H1 (cell line): ENCODE measurements at regions not wholly inside any gene's neighbourhood (a gene's known extent, or its start where the extent isn't known, plus 50 kb on each side); places are given as distances from the start of the nearest gene placed in this dataset.

Experiments
- CTCF ChIA-PET: fragments of 300-600 bp; sonication (Branson Sonifier 250); formaldehyde crosslinking; loops from one replicate; lab custom pipeline; 2021; ENCODE audit not compliant: partially characterized antibody; lab: Charles Lee
- POLR2A ChIA-PET: fragments of 300-600 bp; sonication (Branson Sonifier 250); formaldehyde crosslinking; loops from one replicate; lab custom pipeline; 2021; ENCODE audit warnings: inconsistent platforms; ENCODE audit not compliant: partially characterized antibody; lab: Charles Lee
- DNase-seq, 2 experiments: peaks; one replicate each; pipeline versions ENCODE4 v3.0.0 to v3.0.0-alpha.2; 2010 to 2022; ENCODE audit warnings: low spot score in 2 of 2, low read depth in 1 of 2, mixed read lengths in 1 of 2
- FAIRE-seq: peaks from 2 replicates; lab custom pipeline; 2011; peaks lifted over from hg19 to GRCh38; lab: Jason Lieb, UNC
- H2AFZ ChIP-seq: 2 replicates; pipeline ENCODE4 v1.8.1; 2012; ENCODE audit warnings: low read length, inconsistent platforms
- H2AK5ac ChIP-seq: 2 replicates; pipeline ENCODE4 v1.6.1; 2013; ENCODE audit warnings: low read depth, low read length
- H2BK120ac ChIP-seq: replicated peaks from 2 replicates; pipeline ENCODE3; 2013; ENCODE audit warnings: low read depth, low read length, inconsistent platforms
- H2BK12ac ChIP-seq: 2 replicates; pipeline ENCODE4 v1.6.1; 2013; ENCODE audit warnings: low read depth, low read length
- H2BK15ac ChIP-seq: 2 replicates; pipeline ENCODE4 v1.6.1; 2013; ENCODE audit warnings: low read length
- H2BK20ac ChIP-seq: 2 replicates; pipeline ENCODE4 v1.6.1; 2013; ENCODE audit warnings: low read length
- H2BK5ac ChIP-seq: 2 replicates; pipeline ENCODE4 v1.6.1; 2013; ENCODE audit warnings: low read depth, low read length
- H3K14ac ChIP-seq: 2 replicates; pipeline ENCODE4 v1.6.1; 2013; ENCODE audit warnings: inconsistent platforms; ENCODE audit not compliant: insufficient read length
- H3K18ac ChIP-seq: 2 replicates; pipeline ENCODE4 v1.6.1; 2013; ENCODE audit warnings: low read length; ENCODE audit errors: extremely low read depth
- H3K23ac ChIP-seq: 2 replicates; pipeline ENCODE4 v1.6.1; 2013; ENCODE audit warnings: inconsistent platforms; ENCODE audit not compliant: insufficient read length
- H3K23me2 ChIP-seq: 2 replicates; pipeline ENCODE4 v1.6.1; 2013; ENCODE audit warnings: low read depth, low read length
- H3K27ac ChIP-seq: 2 replicates; pipeline ENCODE4 v1.6.1; 2011; ENCODE audit warnings: low read depth, low read length, inconsistent platforms
- H3K27me3 ChIP-seq, 4 experiments: replicated peaks in 1 of 4; 1 replicate in 1 of 4; 2 replicates in 3 of 4; pipeline versions ENCODE4 v1.6.1 to v1.8.1; 2011 to 2013; ENCODE audit warnings: low read length in 3 of 4, mild to moderate bottlenecking in 3 of 4, inconsistent platforms in 2 of 4, mixed read lengths in 2 of 4, moderate library complexity in 1 of 4; ENCODE audit not compliant: control insufficient read depth in 3 of 4, insufficient read depth in 3 of 4; ENCODE audit errors: extremely low read depth in 1 of 4
- H3K36me3 ChIP-seq, 4 experiments: 2 replicates each; pipeline versions ENCODE4 v1.6.1 to v1.8.1; 2011 to 2013; ENCODE audit warnings: mild to moderate bottlenecking in 4 of 4, low read length in 3 of 4, moderate library complexity in 2 of 4, control low read depth in 1 of 4, inconsistent platforms in 1 of 4; ENCODE audit not compliant: insufficient read depth in 4 of 4, control insufficient read depth in 2 of 4
- H3K4ac ChIP-seq: replicated peaks from 2 replicates; pipeline ENCODE3; 2013; ENCODE audit warnings: low read length, low read depth, mixed read lengths, inconsistent platforms; ENCODE audit not compliant: insufficient read length
- H3K4me1 ChIP-seq, 4 experiments: replicated peaks in 1 of 4; 1 replicate in 1 of 4; 2 replicates in 3 of 4; pipeline versions ENCODE4 v1.6.1 to v1.8.1; 2011 to 2013; ENCODE audit warnings: low read length in 3 of 4, inconsistent platforms in 2 of 4, mixed read lengths in 1 of 4; ENCODE audit not compliant: insufficient read depth in 4 of 4, control insufficient read depth in 3 of 4
- H3K4me2 ChIP-seq, 2 experiments: 2 replicates each; pipeline versions ENCODE4 v1.6.1 to v1.8.1; 2011 to 2013; ENCODE audit warnings: low read depth in 2 of 2, low read length in 2 of 2, control low read depth in 1 of 2, inconsistent platforms in 1 of 2, mild to moderate bottlenecking in 1 of 2; ENCODE audit not compliant: insufficient read depth in 1 of 2
- H3K4me3 ChIP-seq, 4 experiments: fragments of 200-600, 300-600 bp in 1 of 4; sonication (generic), shearing (Covaris generic), sonication (Bioruptor Twin) in 1 of 4; 2 replicates each; pipeline versions ENCODE4 v1.5.1 to v1.8.1; 2011 to 2016; ENCODE audit warnings: low read length in 4 of 4, low read depth in 3 of 4, control low read depth in 2 of 4, inconsistent platforms in 2 of 4, mild to moderate bottlenecking in 2 of 4, mixed read lengths in 1 of 4, moderate library complexity in 1 of 4; ENCODE audit not compliant: insufficient read depth in 2 of 4; ENCODE audit errors: extremely low read depth in 1 of 4
- H3K56ac ChIP-seq: replicated peaks from 2 replicates; pipeline ENCODE3; 2013; ENCODE audit warnings: low read depth, mild to moderate bottlenecking, mixed read lengths, low read length, inconsistent platforms; ENCODE audit not compliant: insufficient read length
- H3K79me1 ChIP-seq: 2 replicates; pipeline ENCODE4 v1.6.1; 2013; ENCODE audit warnings: low read depth, low read length, control low read depth
- H3K79me2 ChIP-seq, 2 experiments: 2 replicates each; pipeline versions ENCODE4 v1.6.1 to v1.8.1; 2012 to 2013; ENCODE audit warnings: low read length in 2 of 2, mild to moderate bottlenecking in 2 of 2, inconsistent platforms in 1 of 2; ENCODE audit not compliant: insufficient read depth in 2 of 2, control insufficient read depth in 1 of 2
- H3K9ac ChIP-seq, 4 experiments: replicated peaks in 1 of 4; 1 replicate in 1 of 4; 2 replicates in 3 of 4; pipeline versions ENCODE4 v1.6.1 to v1.8.1; 2011 to 2013; ENCODE audit warnings: low read depth in 3 of 4, low read length in 3 of 4, control low read depth in 2 of 4, mild to moderate bottlenecking in 2 of 4, moderate library complexity in 2 of 4, inconsistent platforms in 1 of 4; ENCODE audit errors: extremely low read depth in 1 of 4
- H3K9me3 ChIP-seq, 2 experiments: 2 replicates each; pipeline versions ENCODE4 v1.6.1 to v1.8.1; 2012 to 2013; ENCODE audit warnings: mild to moderate bottlenecking in 2 of 2, moderate library complexity in 2 of 2, control low read depth in 1 of 2, inconsistent platforms in 1 of 2, low read depth in 1 of 2, low read length in 1 of 2, mixed read lengths in 1 of 2; ENCODE audit not compliant: insufficient read depth in 2 of 2
- H4K20me1 ChIP-seq, 2 experiments: replicated peaks in 1 of 2; 2 replicates each; pipeline versions ENCODE3 to v1.8.1; 2011 to 2013; ENCODE audit warnings: inconsistent platforms in 2 of 2, low read length in 2 of 2, mild to moderate bottlenecking in 1 of 2; ENCODE audit not compliant: insufficient read depth in 2 of 2, control insufficient read depth in 1 of 2
- H4K5ac ChIP-seq: 2 replicates; pipeline ENCODE4 v1.6.1; 2013; ENCODE audit warnings: low read length, low read depth, mixed read lengths, inconsistent platforms; ENCODE audit not compliant: insufficient read length
- H4K8ac ChIP-seq: 2 replicates; pipeline ENCODE4 v1.8.0; 2013; ENCODE audit warnings: mild to moderate bottlenecking, moderate library complexity, low read length, inconsistent platforms; ENCODE audit not compliant: insufficient read depth; ENCODE audit errors: extremely low read depth
- H4K91ac ChIP-seq: replicated peaks from 2 replicates; pipeline ENCODE3; 2013; ENCODE audit warnings: low read length, mixed read lengths, inconsistent platforms; ENCODE audit not compliant: insufficient read length
- CEBPB ChIP-seq: IDR thresholded peaks from 2 replicates; pipeline ENCODE4 v1.6.1; 2012; ENCODE audit warnings: low read depth, low read length
- EP300 ChIP-seq, 2 experiments: IDR thresholded peaks; 1 replicate in 1 of 2; 2 replicates in 1 of 2; pipeline ENCODE4 v1.6.1; 2011 to 2012; ENCODE audit warnings: low read depth in 2 of 2, low read length in 2 of 2, mild to moderate bottlenecking in 2 of 2, borderline replicate concordance in 1 of 2, inconsistent platforms in 1 of 2, moderate library complexity in 1 of 2
- EZH2 ChIP-seq: fragments of 200-600 bp; sonication (generic); IDR thresholded peaks from 2 replicates; pipeline ENCODE4 v1.7.1; 2012; ENCODE audit warnings: low read depth, mild to moderate bottlenecking, moderate library complexity, low read length, inconsistent platforms; ENCODE audit not compliant: severe bottlenecking
- KDM1A ChIP-seq: fragments of 200-600, 300-600 bp; sonication (generic); IDR thresholded peaks from 2 replicates; pipeline ENCODE4 v1.7.1; 2016; ENCODE audit warnings: mild to moderate bottlenecking, low read length, borderline replicate concordance
- KDM5A ChIP-seq: fragments of 200-600 bp; IDR thresholded peaks from 2 replicates; pipeline ENCODE4 v1.7.1; 2012; ENCODE audit warnings: mild to moderate bottlenecking, low read length, inconsistent platforms, mixed read lengths
- PHF8 ChIP-seq: fragments of 200-600 bp; sonication (generic); conservative IDR thresholded peaks from 2 replicates; pipeline ENCODE4 v1.7.1; 2012; ENCODE audit warnings: low read depth, mild to moderate bottlenecking, inconsistent platforms, low read length, moderate library complexity
- RXRA ChIP-seq: IDR thresholded peaks from 2 replicates; pipeline ENCODE4 v1.6.1; 2011; ENCODE audit warnings: low read depth, mild to moderate bottlenecking, low read length, moderate library complexity; ENCODE audit not compliant: insufficient read depth
- WGBS, 2 experiments: shearing (Covaris generic) in 1 of 2; methylation state at CpG; one replicate each; pipeline versions ENCODE4 v1.1.6 to v1.1.7; 2013 to 2015; ENCODE audit warnings: low lambda C conversion rate in 2 of 2, mixed read lengths in 2 of 2, inconsistent platforms in 1 of 2, low coverage in 1 of 2, missing lambda C conversion rate in 1 of 2; ENCODE audit not compliant: insufficient replicate concordance in 2 of 2, insufficient coverage in 1 of 2, insufficient read length in 1 of 2; ENCODE audit errors: extremely low coverage in 1 of 2, missing lambda C conversion rate in 1 of 2; 5-methylcytosine and 5-hydroxymethylcytosine counted together
- TF ChIP-seq, protein P1 (sequence below): IDR thresholded peaks from 2 replicates; pipeline ENCODE4 v1.6.1; 2012; ENCODE audit warnings: low read length, inconsistent platforms

DNA sequence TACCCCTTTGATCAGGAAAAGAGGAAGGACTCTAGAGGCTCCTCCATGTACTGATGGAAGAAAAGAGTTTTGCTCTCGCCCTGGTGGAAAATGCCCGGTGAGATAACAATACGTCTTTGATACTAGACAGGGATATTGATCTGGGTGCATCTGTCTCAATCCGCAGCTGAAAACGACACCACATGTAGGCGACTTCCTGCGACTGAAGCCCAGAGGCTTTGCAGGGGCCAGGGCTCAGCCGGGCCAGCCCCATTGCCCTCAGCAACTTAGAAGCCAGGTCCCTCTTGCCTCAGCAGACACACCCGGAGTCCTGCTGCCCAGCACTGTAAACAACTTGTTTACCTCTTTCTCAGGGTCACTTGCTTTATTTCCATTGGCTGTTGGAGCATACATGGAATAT is 409.4 kb downstream of the IRS2 start:
- POLR2A ChIA-PET, result no interaction called here
- no peak for DNase-seq
- Histone ChIP-seq H3K9ac (no peak overlapping the region), H3K4me2 (no peak overlapping the region), H3K79me1 (no peaks in the 10 kb centered on the region), H3K56ac (no peak overlapping the region), H2BK15ac (no peak overlapping the region), H2AK5ac (no peak overlapping the region), H3K23me2 (no peaks in the 10 kb centered on the region), H4K91ac (no peak overlapping the region), H3K4me1 (no peaks in the 10 kb centered on the region; a peak in 1 of 7 replicates), H3K9me3 (no peaks in the 10 kb centered on the region), H4K8ac (peak overlapping the region; percentile 76; the same call in 1 of the 2 replicates), H4K20me1 (no peaks in the 10 kb centered on the region), H3K4ac (no peak overlapping the region), H3K27me3 (no peaks in the 10 kb centered on the region), H4K5ac (no peak overlapping the region), H2BK120ac (no peak overlapping the region), H3K18ac (no peak overlapping the region), H3K79me2 (no peaks in the 10 kb centered on the region), H3K4me3 (no peak overlapping the region), H3K36me3 (no peaks in the 10 kb centered on the region), H2BK20ac (no peak overlapping the region), H2BK12ac (no peak overlapping the region), H2AFZ (no peak overlapping the region), H3K27ac (no peak overlapping the region), H3K23ac (no peak overlapping the region), H2BK5ac (no peak overlapping the region), H3K14ac (no peak overlapping the region)
- CTCF ChIA-PET, result no interaction called here
- no peak for FAIRE-seq
- TF ChIP-seq, protein P1, sequence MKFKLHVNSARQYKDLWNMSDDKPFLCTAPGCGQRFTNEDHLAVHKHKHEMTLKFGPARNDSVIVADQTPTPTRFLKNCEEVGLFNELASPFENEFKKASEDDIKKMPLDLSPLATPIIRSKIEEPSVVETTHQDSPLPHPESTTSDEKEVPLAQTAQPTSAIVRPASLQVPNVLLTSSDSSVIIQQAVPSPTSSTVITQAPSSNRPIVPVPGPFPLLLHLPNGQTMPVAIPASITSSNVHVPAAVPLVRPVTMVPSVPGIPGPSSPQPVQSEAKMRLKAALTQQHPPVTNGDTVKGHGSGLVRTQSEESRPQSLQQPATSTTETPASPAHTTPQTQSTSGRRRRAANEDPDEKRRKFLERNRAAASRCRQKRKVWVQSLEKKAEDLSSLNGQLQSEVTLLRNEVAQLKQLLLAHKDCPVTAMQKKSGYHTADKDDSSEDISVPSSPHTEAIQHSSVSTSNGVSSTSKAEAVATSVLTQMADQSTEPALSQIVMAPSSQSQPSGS, result no peak
- TF ChIP-seq RXRA (no peak), CEBPB (no peak), EZH2 (no peak), KDM5A (no peak), PHF8 (no peak), KDM1A (no peak), EP300 (IDR thresholded peaks at IDR 0.05; ENCODE audit: borderline replicate concordance in 1 of 2, low read depth in 2 of 2, low read length in 2 of 2) (no peak)
- WGBS, 2 experiments, result 90% methylated on average over 9 of the region's 9 CpGs; no CpG with 5 or more reads in 1 of the 2 experiments
